NCI-H82 (cell line): ENCODE measurements at regions not wholly inside any gene's neighbourhood (a gene's known extent, or its start where the extent isn't known, plus 50 kb on each side); places are given as distances from the start of the nearest gene placed in this dataset.
A peak's percentile ranks its signal among the peaks of the same experiment; 100 is the strongest.
"Not testable (repeated sequence)": the region's sequence is repeated elsewhere in the genome, so short reads cannot be mapped to it uniquely, and the experiment has no call there.

Experiments used
- DNase-seq: peaks from one replicate; lab custom pipeline; 2025; lab: John Stamatoyannopoulos, UW

GRCh38 chr16:47907109-47907508 lies 248.7 kb downstream of the ABCC12 start:
- DNase-seq: no peak

DNA sequence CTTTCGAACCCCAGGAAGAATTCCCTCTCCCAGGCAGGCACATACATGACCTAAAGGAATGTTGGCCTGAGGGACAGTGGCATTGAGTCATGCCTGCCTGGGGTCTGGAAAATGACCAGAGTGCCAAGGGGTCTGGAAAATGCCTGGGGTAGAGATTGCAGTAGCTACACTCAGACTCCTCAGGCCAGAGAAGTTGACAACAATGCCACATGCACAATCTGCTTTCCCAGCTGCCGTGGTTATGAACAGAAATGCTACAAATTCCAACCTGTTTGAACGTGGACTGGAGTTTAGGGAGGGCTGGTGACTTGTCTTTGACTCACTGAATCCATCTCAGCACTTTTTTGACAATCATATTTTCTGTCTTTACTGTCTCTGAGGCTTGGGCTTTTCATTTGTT lies 250.0 kb downstream of the ABCC12 start:
- no peak for DNase-seq

- DNase-seq: no peak
Measured at GRCh38 chr16:47904691-47905090, 251.1 kb downstream of the ABCC12 start.

- no peak for DNase-seq
Measured at GRCh38 chr16:47903470-47903869, 252.3 kb downstream of the ABCC12 start.

GRCh38 chr16:47897105-47897504 lies 258.7 kb downstream of the ABCC12 start:
- not testable (repeated sequence) for DNase-seq

DNA sequence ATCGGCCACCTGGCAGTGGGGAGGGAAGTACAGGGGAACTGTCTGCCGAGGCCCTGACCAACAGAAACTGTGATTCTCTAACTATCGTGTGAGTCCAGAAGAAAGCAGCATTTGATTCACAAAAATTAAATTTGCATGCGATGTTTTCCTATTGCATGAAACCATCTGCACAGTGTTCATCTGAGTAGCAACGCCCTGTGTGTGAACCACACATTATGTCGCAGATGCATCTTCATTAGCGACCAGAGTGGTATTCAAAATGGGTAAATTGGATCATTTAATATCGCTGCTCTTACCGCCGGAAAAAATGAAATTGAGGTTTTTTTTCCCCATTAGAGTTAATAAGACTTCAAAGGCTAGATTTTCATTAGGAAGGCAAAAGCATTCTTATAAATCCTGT lies 260.6 kb downstream of the ABCC12 start:
- DNase-seq: no peak

- no peak for DNase-seq
Measured at GRCh38 chr16:47892999-47893398, 262.8 kb downstream of the ABCC12 start.

GRCh38 chr16:47888734-47889133 lies 267.1 kb downstream of the ABCC12 start:
- no peak for DNase-seq

DNA sequence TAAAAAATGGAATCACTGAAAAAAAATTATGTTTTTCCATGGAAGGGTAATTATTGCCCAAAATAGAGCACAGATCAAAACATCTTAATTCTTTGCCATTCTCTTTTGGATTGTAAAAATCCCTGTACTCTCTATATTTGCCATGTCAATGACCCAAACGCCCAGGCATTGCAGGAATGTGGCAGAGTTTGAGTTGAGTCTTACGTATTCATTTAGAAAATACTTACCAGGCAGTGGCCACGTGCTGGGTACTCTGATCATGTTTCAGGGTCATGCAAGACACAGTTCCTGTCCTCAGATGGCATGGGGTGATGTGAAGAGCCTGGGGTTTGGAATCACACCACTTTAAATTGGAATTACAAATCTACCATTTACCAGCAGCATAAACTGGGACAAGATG lies 267.7 kb downstream of the ABCC12 start:
- no peak for DNase-seq

DNA sequence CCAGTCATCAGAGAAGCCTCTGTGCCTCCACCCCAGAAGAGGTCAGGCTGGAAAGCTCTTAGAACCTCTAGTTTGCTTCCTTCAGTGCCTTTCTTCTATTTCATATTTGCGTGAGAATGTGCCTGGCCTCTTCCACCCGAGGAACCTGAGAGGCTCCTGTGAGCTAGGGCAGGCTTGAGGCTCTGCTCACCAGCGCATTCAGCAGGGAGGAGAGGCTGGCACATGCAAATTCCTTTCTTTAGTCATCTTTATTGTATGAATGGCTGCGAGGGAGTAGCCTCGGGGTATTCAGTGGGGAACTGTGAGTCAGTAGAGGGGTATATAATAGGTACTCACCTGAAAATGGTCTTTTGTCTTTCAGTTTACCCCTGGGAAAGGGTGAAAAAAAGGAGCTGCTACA lies 268.3 kb downstream of the ABCC12 start:
- no peak for DNase-seq

- peak; percentile 65 for DNase-seq
Measured at GRCh38 chr16:47886631-47887415, 269.0 kb downstream of the ABCC12 start.

GRCh38 chr16:47886139-47886538 lies 269.7 kb downstream of the ABCC12 start:
- no peak for DNase-seq

GRCh38 chr16:47885489-47885888 lies 270.3 kb downstream of the ABCC12 start:
- no peak for DNase-seq

- DNase-seq: peak; percentile 35
Measured at GRCh38 chr16:47884116-47884725, 271.6 kb downstream of the ABCC12 start.

- DNase-seq: no peak
Measured at GRCh38 chr16:47881574-47881973, 274.2 kb downstream of the ABCC12 start.

GRCh38 chr16:47880653-47881052 lies 275.1 kb downstream of the ABCC12 start:
- DNase-seq: no peak

GRCh38 chr16:47877166-47877565 lies 278.6 kb downstream of the ABCC12 start:
- no peak for DNase-seq

DNA sequence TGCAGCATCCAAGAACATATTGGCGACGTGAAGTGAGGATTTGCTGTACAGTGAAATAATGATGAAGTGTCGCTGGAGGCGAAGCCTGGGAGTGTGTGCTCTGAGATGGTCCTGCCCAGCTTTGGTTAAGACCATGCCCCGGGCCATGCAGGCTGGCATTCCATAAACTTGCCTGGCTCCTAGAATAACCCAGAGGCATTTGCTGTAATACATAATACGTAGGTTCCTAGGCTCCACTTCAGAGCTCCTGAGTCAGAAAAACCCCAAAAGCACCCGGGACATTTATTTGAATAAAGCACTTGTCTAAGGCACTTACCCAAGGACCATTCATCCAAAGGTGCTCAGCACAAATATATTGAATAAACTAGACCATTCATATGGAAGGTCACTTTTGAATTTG lies 279.3 kb downstream of the ABCC12 start:
- no peak for DNase-seq

DNA sequence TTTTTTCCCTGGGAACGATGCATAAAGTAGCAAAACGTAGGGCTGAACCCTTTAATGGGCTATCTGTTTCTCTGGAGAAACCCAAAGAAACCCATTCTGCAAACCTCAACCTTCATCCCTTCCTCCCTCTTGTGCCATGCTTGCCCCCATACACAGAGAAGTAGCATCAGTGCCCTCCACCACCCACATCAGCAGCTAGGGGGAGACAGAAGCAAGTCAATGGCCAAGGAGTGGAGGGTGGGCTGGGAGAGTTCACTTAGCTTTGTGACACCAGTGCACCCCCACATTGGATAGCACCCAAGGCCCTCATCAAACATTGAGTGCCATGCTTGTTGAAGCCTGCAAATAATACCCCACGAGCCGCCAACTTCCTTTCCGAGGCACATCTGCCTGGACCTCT lies 282.4 kb downstream of the ABCC12 start:
- peak; percentile 28 for DNase-seq

- no peak for DNase-seq
Measured at GRCh38 chr16:47872225-47872624, 283.6 kb downstream of the ABCC12 start.

- no peak for DNase-seq
Measured at GRCh38 chr16:47866423-47866822, 289.4 kb downstream of the ABCC12 start.

- no peak for DNase-seq
Measured at GRCh38 chr16:47865337-47865855, 290.4 kb downstream of the ABCC12 start.

DNA sequence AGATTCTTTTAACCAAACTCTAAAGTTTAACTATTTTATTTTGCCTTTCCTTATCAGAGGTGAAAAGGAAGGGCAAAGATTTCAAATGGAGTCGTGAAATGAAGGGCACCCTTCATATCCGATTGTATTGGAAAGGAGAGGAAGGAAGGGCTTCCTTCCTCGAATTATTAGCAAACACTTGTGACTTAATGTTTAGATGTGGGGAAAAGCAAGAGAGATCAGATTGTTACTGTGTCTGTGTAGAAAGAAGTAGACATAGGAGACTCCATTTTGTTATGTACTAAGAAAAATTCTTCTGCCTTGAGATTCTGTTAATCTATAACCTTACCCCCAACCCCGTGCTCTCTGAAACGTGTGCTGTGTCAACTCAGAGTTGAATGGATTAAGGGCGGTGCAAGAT lies 291.5 kb downstream of the ABCC12 start:
- not testable (repeated sequence) for DNase-seq

GRCh38 chr16:47861999-47862398 lies 293.8 kb downstream of the ABCC12 start:
- DNase-seq: no peak
